GM12865 (cell line): ENCODE measurements at regions not wholly inside any gene's neighbourhood (a gene's known extent, or its start where the extent isn't known, plus 50 kb on each side); places are given as distances from the start of the nearest gene placed in this dataset.

ENCODE experiments used
- DNase-seq: peaks from one replicate; pipeline ENCODE4 v3.0.0; 2010; ENCODE audit warnings: low read depth
- H3K4me3 ChIP-seq: 2 replicates; pipeline ENCODE4 v1.5.1; 2011; ENCODE audit warnings: mild to moderate bottlenecking, low read depth, low read length, control low read depth
- CTCF ChIP-seq: IDR thresholded peaks from 2 replicates; pipeline ENCODE4 v1.5.1; 2011; ENCODE audit warnings: low read length, control low read depth, low read depth, inconsistent platforms; ENCODE audit not compliant: insufficient read depth; ENCODE audit errors: missing control alignments

- peak; percentile 38 for DNase-seq
- no peak overlapping the region for H3K4me3 ChIP-seq
- no peak for TF ChIP-seq CTCF
Observed at GRCh38 chr15:95503640-95504225, 826.8 kb upstream of the NR2F2 start.

- DNase-seq: no peak
- no peak overlapping the region for H3K4me3 ChIP-seq
- TF ChIP-seq CTCF: no peak
Observed at GRCh38 chr15:95511671-95512070, 818.8 kb upstream of the NR2F2 start.

- no peak for TF ChIP-seq CTCF
- H3K4me3 ChIP-seq: no peak overlapping the region
- no peak for DNase-seq
Observed at GRCh38 chr15:95512906-95513305, 817.6 kb upstream of the NR2F2 start.

GRCh38 chr15:95519887-95520286 is 810.6 kb upstream of the NR2F2 start:
- no peak overlapping the region for H3K4me3 ChIP-seq
- no peak for DNase-seq
- TF ChIP-seq CTCF: no peak

- DNase-seq: peak; percentile 9
Observed at GRCh38 chr15:95520511-95520910, 810.0 kb upstream of the NR2F2 start.

GRCh38 chr15:95520922-95521321 is 809.6 kb upstream of the NR2F2 start:
- no peak overlapping the region for H3K4me3 ChIP-seq
- DNase-seq: no peak
- TF ChIP-seq CTCF: no peak

More at GRCh38 chr15:95520511-95520910, 810.0 kb upstream of the NR2F2 start:
- no peak for TF ChIP-seq CTCF
- no peak overlapping the region for H3K4me3 ChIP-seq

GRCh38 chr15:95522533-95522932 is 808.0 kb upstream of the NR2F2 start:
- DNase-seq: no peak
- H3K4me3 ChIP-seq: no peak overlapping the region
- TF ChIP-seq CTCF: no peak
